ENCODE measurements at regions not wholly inside any gene's neighbourhood (a gene's known extent, or its start where the extent isn't known, plus 50 kb on each side); places are given as distances from the start of the nearest gene placed in this dataset.
A peak's percentile ranks its signal among the peaks of the same experiment; 100 is the strongest.

- H3K4me3 ChIP-seq (replicated peaks in 1 of 2; ENCODE audit: low read depth in 2 of 2, low read length in 2 of 2) = no peak overlapping the region
- TF ChIP-seq CTCF (IDR thresholded peaks at IDR 0.05; ENCODE audit: low read depth, low read length) = no peak
- peak in 1 of 2 donors; percentile 12 for DNase-seq (ENCODE audit: low read depth in 2 of 2)
Observed at GRCh38 chr13:34430294-34430693, 511.8 kb upstream of the NBEA start.

GRCh38 chr13:34431827-34432581 is 510.1 kb upstream of the NBEA start:
- no peak for TF ChIP-seq CTCF (IDR thresholded peaks at IDR 0.05; ENCODE audit: low read depth, low read length)
- DNase-seq (ENCODE audit: low read depth in 2 of 2) = no peak
- no peak overlapping the region for H3K4me3 ChIP-seq (replicated peaks in 1 of 2; ENCODE audit: low read depth in 2 of 2, low read length in 2 of 2)

- no peak for TF ChIP-seq CTCF (IDR thresholded peaks at IDR 0.05; ENCODE audit: low read depth, low read length)
- peak; percentile 22 to 37 for DNase-seq (ENCODE audit: low read depth in 2 of 2)
- no peak overlapping the region for H3K4me3 ChIP-seq (replicated peaks in 1 of 2; ENCODE audit: low read depth in 2 of 2, low read length in 2 of 2)
Observed at GRCh38 chr13:34435338-34435737, 506.7 kb upstream of the NBEA start.

GRCh38 chr13:34437873-34438272 is 504.2 kb upstream of the NBEA start:
- no peak overlapping the region for H3K4me3 ChIP-seq (replicated peaks in 1 of 2; ENCODE audit: low read depth in 2 of 2, low read length in 2 of 2)
- TF ChIP-seq CTCF (IDR thresholded peaks at IDR 0.05; ENCODE audit: low read depth, low read length) = no peak
- DNase-seq (ENCODE audit: low read depth in 2 of 2) = no peak

GRCh38 chr13:34452831-34453230 is 489.2 kb upstream of the NBEA start:
- no peak for TF ChIP-seq CTCF (IDR thresholded peaks at IDR 0.05; ENCODE audit: low read depth, low read length)
- no peak for DNase-seq (ENCODE audit: low read depth in 2 of 2)
- H3K4me3 ChIP-seq (replicated peaks in 1 of 2; ENCODE audit: low read depth in 2 of 2, low read length in 2 of 2) = no peak overlapping the region

- no peak overlapping the region for H3K4me3 ChIP-seq (replicated peaks in 1 of 2; ENCODE audit: low read depth in 2 of 2, low read length in 2 of 2)
- DNase-seq (ENCODE audit: low read depth in 2 of 2) = peak in 1 of 2 donors; percentile 21
- no peak for TF ChIP-seq CTCF (IDR thresholded peaks at IDR 0.05; ENCODE audit: low read depth, low read length)
Observed at GRCh38 chr13:34458756-34459715, 483.0 kb upstream of the NBEA start.

Measured in cardiac fibroblast (primary cell).